Mammary epithelial cell (primary cell): ENCODE measurements at regions not wholly inside any gene's neighbourhood (a gene's known extent, or its start where the extent isn't known, plus 50 kb on each side); places are given as distances from the start of the nearest gene placed in this dataset.

ENCODE experiments used
- CTCF ChIP-seq, 2 donors: IDR thresholded peaks in 1 of 2; conservative IDR thresholded peaks in 1 of 2; 2 replicates each; pipeline ENCODE4 v1.5.1; 2011 to 2012; ENCODE audit warnings: inconsistent platforms in 2 of 2, low read length in 2 of 2, mild to moderate bottlenecking in 2 of 2, control low read depth in 1 of 2, low read depth in 1 of 2; ENCODE audit not compliant: insufficient read depth in 1 of 2; ENCODE audit errors: extremely low read depth in 1 of 2
- EZH2 ChIP-seq: IDR thresholded peaks from 2 replicates; pipeline ENCODE4 v1.6.1; 2012; ENCODE audit warnings: low read length, inconsistent platforms, borderline replicate concordance

- TF ChIP-seq CTCF (conservative IDR thresholded peaks at IDR 0.05 in 1 of 2, IDR thresholded peaks at IDR 0.05 in 1 of 2; ENCODE audit: extremely low read depth in 1 of 2, insufficient read depth in 1 of 2, low read depth in 1 of 2, low read length in 2 of 2) (no peak), EZH2 (no peak)
These were observed 163.8 kb upstream of the MBNL1 start for GRCh38 chr3:152104847-152105415.
